ENCODE measurements at regions not wholly inside any gene's neighbourhood (a gene's known extent, or its start where the extent isn't known, plus 50 kb on each side); places are given as distances from the start of the nearest gene placed in this dataset.
"Not testable (repeated sequence)": the region's sequence is repeated elsewhere in the genome, so short reads cannot be mapped to it uniquely, and the experiment has no call there.

- FAIRE-seq (no peak), DNase-seq (ENCODE audit: insufficient read length, low spot score) (no peak)
Measured at GRCh38 chr5:87788416-87788815, 375.7 kb upstream of the CCNH start.

- DNase-seq (ENCODE audit: insufficient read length, low spot score) (no peak), FAIRE-seq (no peak)
Measured at GRCh38 chr5:87787625-87788256, 375.0 kb upstream of the CCNH start.

GRCh38 chr5:87787086-87787485 lies 374.4 kb upstream of the CCNH start:
- FAIRE-seq: no peak
- no peak for DNase-seq (ENCODE audit: insufficient read length, low spot score)

DNA sequence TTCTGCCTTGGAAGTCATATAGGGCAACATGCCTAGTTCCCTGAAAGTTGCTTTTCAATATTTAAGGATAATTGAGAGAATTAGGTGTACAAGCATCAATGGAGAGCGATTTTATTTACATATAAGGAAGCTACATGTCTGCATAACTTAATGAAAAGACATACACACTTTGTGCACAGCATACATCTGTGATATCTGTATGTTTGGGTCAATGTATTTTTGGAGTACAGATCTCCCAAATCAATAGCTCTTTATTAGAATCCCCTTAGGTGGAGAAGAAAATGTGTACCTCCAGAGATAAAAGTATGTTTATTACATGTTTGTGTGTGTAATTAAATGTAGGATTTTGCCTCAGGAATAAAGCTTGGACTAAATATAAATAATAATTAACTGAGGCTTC lies 373.7 kb upstream of the CCNH start:
- FAIRE-seq (no peak), DNase-seq (ENCODE audit: insufficient read length, low spot score) (no peak)

DNA sequence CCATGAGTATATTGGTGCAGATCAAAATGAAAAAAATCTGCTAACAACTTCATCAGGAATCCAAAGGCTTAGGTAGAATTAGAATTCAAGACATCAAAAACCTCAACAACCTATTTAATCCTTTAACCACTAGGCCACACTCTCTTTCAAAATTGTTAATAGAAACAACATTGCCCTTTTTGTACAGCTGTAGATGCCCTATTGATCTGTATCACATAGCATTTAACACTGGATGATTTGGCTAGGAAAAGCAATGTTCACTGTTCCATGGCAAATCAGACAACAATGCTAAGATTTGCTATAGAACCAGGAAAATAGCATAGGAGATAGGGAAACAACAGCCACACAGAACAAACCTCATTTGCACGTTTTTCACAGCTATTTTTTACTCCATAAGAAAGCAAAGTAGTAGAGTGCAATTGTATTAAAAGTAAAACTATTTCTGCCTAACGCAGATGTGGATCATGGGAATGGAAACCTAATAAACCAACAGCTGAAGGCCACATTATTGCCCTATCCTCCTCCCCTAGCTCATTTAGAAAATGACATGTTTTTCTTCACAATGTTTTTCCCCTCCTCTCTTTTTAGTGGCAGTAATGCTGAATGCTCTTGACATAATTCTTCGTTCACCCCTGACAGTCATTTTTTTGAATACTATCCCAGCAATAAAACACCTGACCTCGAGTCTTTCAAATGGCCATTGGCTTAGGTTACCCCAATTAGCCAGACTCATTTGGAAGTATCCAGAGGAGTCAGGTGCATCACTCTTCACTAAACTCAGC lies 373.0 kb upstream of the CCNH start:
- no peak for FAIRE-seq

GRCh38 chr5:87784879-87785495 lies 372.3 kb upstream of the CCNH start:
- DNase-seq (ENCODE audit: insufficient read length, low spot score) (no peak), FAIRE-seq (no peak)

More for the DNA sequence above, 373.0 kb upstream of the CCNH start:
- DNase-seq (ENCODE audit: insufficient read length, low spot score): no peak

GRCh38 chr5:87784311-87784710 lies 371.6 kb upstream of the CCNH start:
- DNase-seq (ENCODE audit: insufficient read length, low spot score) (no peak), FAIRE-seq (no peak)

GRCh38 chr5:87782916-87783315 lies 370.2 kb upstream of the CCNH start:
- FAIRE-seq (no peak), DNase-seq (ENCODE audit: insufficient read length, low spot score) (no peak)

DNA sequence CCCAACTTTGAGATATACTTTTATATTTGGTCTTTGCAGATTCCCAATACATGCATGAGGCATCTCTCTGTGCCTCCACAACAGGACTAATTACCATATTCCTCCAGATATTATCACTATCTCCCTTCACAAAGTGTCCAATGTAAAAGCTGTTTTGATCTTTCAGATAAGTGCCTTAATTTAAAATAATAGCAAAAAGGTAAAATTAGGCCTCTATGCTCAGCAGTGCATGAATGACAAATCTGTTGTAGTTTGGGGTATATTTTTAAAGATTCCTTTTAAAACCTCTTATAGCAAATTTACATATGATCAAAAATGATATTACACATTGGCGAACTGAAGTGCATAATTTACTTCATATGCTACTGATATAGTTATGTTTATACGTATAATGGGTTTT lies 369.2 kb upstream of the CCNH start:
- FAIRE-seq (no peak), DNase-seq (ENCODE audit: insufficient read length, low spot score) (no peak)

- DNase-seq (ENCODE audit: insufficient read length, low spot score) (peak; percentile 13), FAIRE-seq (peak; percentile 85)
Measured at GRCh38 chr5:87780831-87781760, 368.4 kb upstream of the CCNH start.

GRCh38 chr5:87778876-87779275 lies 366.1 kb upstream of the CCNH start:
- DNase-seq (ENCODE audit: insufficient read length, low spot score) (no peak), FAIRE-seq (no peak)

DNA sequence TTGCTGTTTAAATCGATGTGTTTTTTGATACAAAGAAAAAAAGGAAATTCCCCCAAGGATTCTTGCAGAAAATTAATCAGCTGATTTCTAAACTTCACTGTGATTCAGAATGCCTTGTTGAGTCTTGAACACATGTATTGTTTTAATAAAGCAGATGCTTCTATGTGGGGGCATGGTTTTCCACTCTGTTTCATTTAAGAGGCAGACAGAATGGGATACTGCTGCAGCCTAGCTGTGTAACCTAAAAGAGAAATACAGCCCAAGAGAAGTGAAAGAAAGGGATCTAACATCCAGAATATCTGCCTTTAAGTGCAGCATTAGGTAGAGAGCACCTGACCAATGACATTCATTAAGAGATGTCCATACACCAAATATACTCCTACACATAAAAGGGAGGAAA lies 365.1 kb upstream of the CCNH start:
- FAIRE-seq (no peak), DNase-seq (ENCODE audit: insufficient read length, low spot score) (no peak)

DNA sequence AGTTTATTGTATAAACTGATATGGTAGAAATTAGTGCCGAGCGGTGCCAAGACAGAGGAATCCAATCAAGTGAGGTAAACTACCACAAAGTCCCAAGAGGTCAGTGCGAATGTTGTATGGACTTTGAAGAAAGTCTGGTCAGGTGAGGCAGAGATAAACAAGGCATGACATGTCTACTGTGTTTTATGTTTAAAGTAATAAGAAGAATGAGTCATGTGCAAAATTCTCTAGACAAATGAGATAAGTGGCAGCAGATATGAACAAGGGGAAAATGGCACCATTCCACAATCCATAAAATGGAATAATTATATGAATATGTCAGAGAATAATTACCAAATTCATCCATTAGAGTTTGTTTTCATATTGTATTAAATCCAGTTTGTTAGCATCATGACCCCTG lies 364.1 kb upstream of the CCNH start:
- FAIRE-seq (no peak), DNase-seq (ENCODE audit: insufficient read length, low spot score) (no peak)

DNA sequence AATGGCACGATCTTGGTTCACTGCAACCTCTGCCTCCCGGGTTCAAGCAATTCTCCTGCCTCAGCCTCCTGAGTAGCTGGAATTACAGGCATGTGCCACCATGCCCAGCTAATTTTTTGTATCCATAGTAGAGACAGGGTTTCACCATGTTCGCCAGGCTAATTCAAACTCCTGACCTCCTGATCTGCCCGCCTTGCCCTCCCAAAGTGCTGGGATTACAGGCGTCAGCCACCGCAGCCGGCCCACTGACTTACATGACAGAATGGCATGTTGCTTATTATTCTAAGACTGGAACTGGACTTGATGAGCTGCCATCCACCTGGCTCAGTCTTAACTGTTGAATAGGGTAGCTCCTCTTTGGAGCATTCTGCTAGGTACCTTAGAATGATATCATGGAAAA lies 363.6 kb upstream of the CCNH start:
- not testable (repeated sequence) for DNase-seq (ENCODE audit: insufficient read length, low spot score); FAIRE-seq

- DNase-seq (ENCODE audit: insufficient read length, low spot score): no peak
- no peak for FAIRE-seq
Measured at GRCh38 chr5:87775228-87775627, 362.5 kb upstream of the CCNH start.

DNA sequence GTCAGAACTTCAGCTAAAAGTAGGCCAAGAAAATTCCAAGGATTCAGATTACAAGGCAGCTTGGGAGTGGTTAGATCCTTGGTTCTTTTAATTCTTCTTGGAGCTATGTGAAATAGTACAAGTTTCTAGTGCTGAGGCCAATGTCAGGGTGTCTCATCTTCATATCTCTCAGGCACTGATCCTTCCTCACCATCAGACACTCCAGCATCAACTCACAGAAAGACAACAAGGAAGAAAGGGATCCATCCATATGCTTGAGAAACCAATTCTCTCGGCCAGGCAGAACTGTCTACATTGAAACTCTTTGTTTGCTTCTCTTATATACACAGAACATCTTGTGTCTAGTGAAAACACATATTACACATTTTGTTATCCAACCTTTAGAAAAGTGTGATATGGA lies 362.1 kb upstream of the CCNH start:
- FAIRE-seq: no peak
- DNase-seq (ENCODE audit: insufficient read length, low spot score): no peak

GRCh38 chr5:87770601-87771121 lies 357.9 kb upstream of the CCNH start:
- FAIRE-seq (no peak), DNase-seq (ENCODE audit: insufficient read length, low spot score) (no peak)

GRCh38 chr5:87770016-87770570 lies 357.4 kb upstream of the CCNH start:
- DNase-seq (ENCODE audit: insufficient read length, low spot score) (no peak), FAIRE-seq (no peak)

GRCh38 chr5:87769157-87769556 lies 356.4 kb upstream of the CCNH start:
- no peak for FAIRE-seq
- DNase-seq (ENCODE audit: insufficient read length, low spot score): no peak

DNA sequence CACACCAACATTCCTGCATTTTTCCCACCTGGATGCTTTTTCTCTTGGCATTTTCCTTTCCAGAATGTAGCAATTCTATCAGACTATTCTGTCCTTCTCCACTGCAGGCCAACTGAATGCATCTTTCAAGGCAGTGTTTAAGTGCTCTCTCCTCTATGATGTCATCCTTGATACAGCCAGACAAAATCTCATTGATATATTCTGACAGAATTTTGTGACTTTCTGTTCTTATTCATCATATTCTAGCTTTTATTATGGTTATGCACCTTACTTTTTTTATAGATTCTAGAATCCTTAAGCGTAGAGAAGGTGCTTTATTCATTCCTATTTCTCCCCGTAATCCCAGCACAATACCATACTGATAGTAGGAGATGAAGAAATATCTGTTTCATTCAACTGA lies 355.5 kb upstream of the CCNH start:
- FAIRE-seq: no peak
- DNase-seq (ENCODE audit: insufficient read length, low spot score): no peak

All from GM19239 (cell line).